ENCODE measurements at regions not wholly inside any gene's neighbourhood (a gene's known extent, or its start where the extent isn't known, plus 50 kb on each side); places are given as distances from the start of the nearest gene placed in this dataset.

- CTCF ChIA-PET: interaction anchor here (1.3 kb wide), 1 partner anchor 18 kb away, joined by 3 read pairs; no protein-coding TSS in a partner anchor
- WGBS (ENCODE audit: low lambda C conversion rate): 16% methylated on average over 19 of the region's 21 CpGs
Observed at GRCh38 chrX:39065051-39065871, 264.0 kb downstream of the MID1IP1 start.

More at GRCh38 chrX:39065051-39065871, 264.0 kb downstream of the MID1IP1 start:
- Histone ChIP-seq H3K36me3 (replicated peaks in 1 of 2; ENCODE audit: control insufficient read depth in 1 of 2, insufficient read depth in 2 of 2, low read length in 1 of 2) (no peaks in the 10 kb centered on the region), H3K9me2 (no peaks in the 10 kb centered on the region), H3K4me1 (ENCODE audit: control insufficient read depth in 1 of 2, insufficient read depth in 2 of 2, low read depth in 1 of 2, low read length in 1 of 2) (peaks cover 0 to 4% of the 10 kb centered on the region in 2 experiments; a peak in 1 of 4 replicates), H3K9me3 (no peaks in the 10 kb centered on the region), H3K4me2 (no peak overlapping the region), H3K27ac (ENCODE audit: low read depth in 2 of 2, low read length in 1 of 2) (no peak overlapping the region), H3F3A (replicated peaks; ENCODE audit: insufficient read depth) (no peaks in the 10 kb centered on the region), H3K79me2 (ENCODE audit: insufficient read depth) (no peaks in the 10 kb centered on the region), H3K9ac (no peak overlapping the region), H2AFZ (ENCODE audit: low read depth) (no peak overlapping the region), H3K27me3 (ENCODE audit: insufficient read depth) (no peaks in the 10 kb centered on the region; the same call in 1 of the 2 replicates), H3K4me3 (ENCODE audit: low read depth in 2 of 2, low read length in 1 of 2) (no peak overlapping the region), H4K20me1 (ENCODE audit: insufficient read depth) (no peaks in the 10 kb centered on the region)
- POLR2A ChIA-PET: no interaction called here
- DNase-seq: no peak
- TF ChIP-seq GATA2 (CRISPR knock-in tag; IDR thresholded peaks at IDR 0.05): no peak
- TF ChIP-seq MEF2A (IDR thresholded peaks at IDR 0.05; ENCODE audit: borderline replicate concordance, low read depth): no peak
- TF ChIP-seq, protein P1, sequence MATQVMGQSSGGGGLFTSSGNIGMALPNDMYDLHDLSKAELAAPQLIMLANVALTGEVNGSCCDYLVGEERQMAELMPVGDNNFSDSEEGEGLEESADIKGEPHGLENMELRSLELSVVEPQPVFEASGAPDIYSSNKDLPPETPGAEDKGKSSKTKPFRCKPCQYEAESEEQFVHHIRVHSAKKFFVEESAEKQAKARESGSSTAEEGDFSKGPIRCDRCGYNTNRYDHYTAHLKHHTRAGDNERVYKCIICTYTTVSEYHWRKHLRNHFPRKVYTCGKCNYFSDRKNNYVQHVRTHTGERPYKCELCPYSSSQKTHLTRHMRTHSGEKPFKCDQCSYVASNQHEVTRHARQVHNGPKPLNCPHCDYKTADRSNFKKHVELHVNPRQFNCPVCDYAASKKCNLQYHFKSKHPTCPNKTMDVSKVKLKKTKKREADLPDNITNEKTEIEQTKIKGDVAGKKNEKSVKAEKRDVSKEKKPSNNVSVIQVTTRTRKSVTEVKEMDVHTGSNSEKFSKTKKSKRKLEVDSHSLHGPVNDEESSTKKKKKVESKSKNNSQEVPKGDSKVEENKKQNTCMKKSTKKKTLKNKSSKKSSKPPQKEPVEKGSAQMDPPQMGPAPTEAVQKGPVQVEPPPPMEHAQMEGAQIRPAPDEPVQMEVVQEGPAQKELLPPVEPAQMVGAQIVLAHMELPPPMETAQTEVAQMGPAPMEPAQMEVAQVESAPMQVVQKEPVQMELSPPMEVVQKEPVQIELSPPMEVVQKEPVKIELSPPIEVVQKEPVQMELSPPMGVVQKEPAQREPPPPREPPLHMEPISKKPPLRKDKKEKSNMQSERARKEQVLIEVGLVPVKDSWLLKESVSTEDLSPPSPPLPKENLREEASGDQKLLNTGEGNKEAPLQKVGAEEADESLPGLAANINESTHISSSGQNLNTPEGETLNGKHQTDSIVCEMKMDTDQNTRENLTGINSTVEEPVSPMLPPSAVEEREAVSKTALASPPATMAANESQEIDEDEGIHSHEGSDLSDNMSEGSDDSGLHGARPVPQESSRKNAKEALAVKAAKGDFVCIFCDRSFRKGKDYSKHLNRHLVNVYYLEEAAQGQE (IDR thresholded peaks at IDR 0.05; ENCODE audit: low read depth, low read length): no peak
- TF ChIP-seq, protein P2, sequence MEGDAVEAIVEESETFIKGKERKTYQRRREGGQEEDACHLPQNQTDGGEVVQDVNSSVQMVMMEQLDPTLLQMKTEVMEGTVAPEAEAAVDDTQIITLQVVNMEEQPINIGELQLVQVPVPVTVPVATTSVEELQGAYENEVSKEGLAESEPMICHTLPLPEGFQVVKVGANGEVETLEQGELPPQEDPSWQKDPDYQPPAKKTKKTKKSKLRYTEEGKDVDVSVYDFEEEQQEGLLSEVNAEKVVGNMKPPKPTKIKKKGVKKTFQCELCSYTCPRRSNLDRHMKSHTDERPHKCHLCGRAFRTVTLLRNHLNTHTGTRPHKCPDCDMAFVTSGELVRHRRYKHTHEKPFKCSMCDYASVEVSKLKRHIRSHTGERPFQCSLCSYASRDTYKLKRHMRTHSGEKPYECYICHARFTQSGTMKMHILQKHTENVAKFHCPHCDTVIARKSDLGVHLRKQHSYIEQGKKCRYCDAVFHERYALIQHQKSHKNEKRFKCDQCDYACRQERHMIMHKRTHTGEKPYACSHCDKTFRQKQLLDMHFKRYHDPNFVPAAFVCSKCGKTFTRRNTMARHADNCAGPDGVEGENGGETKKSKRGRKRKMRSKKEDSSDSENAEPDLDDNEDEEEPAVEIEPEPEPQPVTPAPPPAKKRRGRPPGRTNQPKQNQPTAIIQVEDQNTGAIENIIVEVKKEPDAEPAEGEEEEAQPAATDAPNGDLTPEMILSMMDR (IDR thresholded peaks at IDR 0.05): no peak
- TF ChIP-seq FOSL2 (IDR thresholded peaks at IDR 0.05; ENCODE audit: borderline replicate concordance, low read depth): no peak
- TF ChIP-seq CHD2 (IDR thresholded peaks at IDR 0.05; ENCODE audit: low read length, partially characterized antibody): no peak
- no peak for TF ChIP-seq JUND (IDR thresholded peaks at IDR 0.05)
- TF ChIP-seq MXI1 (IDR thresholded peaks at IDR 0.05; ENCODE audit: low read depth, low read length): no peak
- TF ChIP-seq EP300 (IDR thresholded peaks at IDR 0.05; ENCODE audit: borderline replicate concordance in 1 of 2, low read depth in 1 of 2, low read length in 1 of 2): no peak
- TF ChIP-seq SIN3A (IDR thresholded peaks at IDR 0.05; ENCODE audit: borderline replicate concordance, low read depth, low read length): no peak
- no peak for TF ChIP-seq USF2 (IDR thresholded peaks at IDR 0.05; ENCODE audit: borderline replicate concordance, low read depth, low read length)
- no peak for TF ChIP-seq IRF3 (IDR thresholded peaks at IDR 0.05; ENCODE audit: low read depth, low read length)
- no peak for TF ChIP-seq POLR2AphosphoS5 (IDR thresholded peaks at IDR 0.05; ENCODE audit: low read depth, low read length)
